ENCODE measurements at regions not wholly inside any gene's neighbourhood (a gene's known extent, or its start where the extent isn't known, plus 50 kb on each side); places are given as distances from the start of the nearest gene placed in this dataset.

DNA sequence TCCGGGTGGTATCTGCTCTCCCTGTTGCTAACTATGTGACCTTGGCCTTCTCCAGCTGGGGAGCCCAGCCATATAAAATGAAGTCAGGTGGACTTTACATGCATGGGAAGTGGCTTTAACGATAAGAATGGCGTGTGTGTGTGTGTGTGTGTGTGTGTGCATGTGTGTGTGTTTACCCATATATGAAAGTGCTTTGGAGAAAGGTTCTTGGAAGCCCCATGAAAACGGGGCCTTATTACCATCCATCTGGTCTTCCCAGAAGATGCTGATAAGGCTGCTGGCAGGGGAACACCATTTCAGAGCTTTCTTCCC is 94.8 kb downstream of the LRRC74A start:
- TF ChIP-seq, protein P1, sequence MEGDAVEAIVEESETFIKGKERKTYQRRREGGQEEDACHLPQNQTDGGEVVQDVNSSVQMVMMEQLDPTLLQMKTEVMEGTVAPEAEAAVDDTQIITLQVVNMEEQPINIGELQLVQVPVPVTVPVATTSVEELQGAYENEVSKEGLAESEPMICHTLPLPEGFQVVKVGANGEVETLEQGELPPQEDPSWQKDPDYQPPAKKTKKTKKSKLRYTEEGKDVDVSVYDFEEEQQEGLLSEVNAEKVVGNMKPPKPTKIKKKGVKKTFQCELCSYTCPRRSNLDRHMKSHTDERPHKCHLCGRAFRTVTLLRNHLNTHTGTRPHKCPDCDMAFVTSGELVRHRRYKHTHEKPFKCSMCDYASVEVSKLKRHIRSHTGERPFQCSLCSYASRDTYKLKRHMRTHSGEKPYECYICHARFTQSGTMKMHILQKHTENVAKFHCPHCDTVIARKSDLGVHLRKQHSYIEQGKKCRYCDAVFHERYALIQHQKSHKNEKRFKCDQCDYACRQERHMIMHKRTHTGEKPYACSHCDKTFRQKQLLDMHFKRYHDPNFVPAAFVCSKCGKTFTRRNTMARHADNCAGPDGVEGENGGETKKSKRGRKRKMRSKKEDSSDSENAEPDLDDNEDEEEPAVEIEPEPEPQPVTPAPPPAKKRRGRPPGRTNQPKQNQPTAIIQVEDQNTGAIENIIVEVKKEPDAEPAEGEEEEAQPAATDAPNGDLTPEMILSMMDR (conservative IDR thresholded peaks at IDR 0.05; ENCODE audit: low read depth, low read length): no peak
- no peak for TF ChIP-seq EZH2 (IDR thresholded peaks at IDR 0.05; ENCODE audit: borderline replicate concordance, low read depth, low read length, poor library complexity, severe bottlenecking)

Measured in A673 (cell line).